Fibroblast of pulmonary artery (primary cell): ENCODE measurements at regions not wholly inside any gene's neighbourhood (a gene's known extent, or its start where the extent isn't known, plus 50 kb on each side); places are given as distances from the start of the nearest gene placed in this dataset.

Experiments used
- DNase-seq: peaks from one replicate; pipeline ENCODE4 v3.0.0-alpha.2; 2010; ENCODE audit warnings: low read depth
- H3K4me3 ChIP-seq: replicated peaks from 2 replicates; pipeline ENCODE4 v1.5.1; 2011; ENCODE audit warnings: low read depth, mild to moderate bottlenecking, control low read depth, low read length, moderate library complexity
- CTCF ChIP-seq: IDR thresholded peaks from 2 replicates; pipeline ENCODE4 v1.5.1; 2011; ENCODE audit warnings: mild to moderate bottlenecking, control low read depth, low read length, inconsistent platforms; ENCODE audit errors: missing control alignments

- DNase-seq = no peak
- no peak for TF ChIP-seq CTCF
- H3K4me3 ChIP-seq = no peak overlapping the region
Measured at GRCh38 chr15:61657461-61657860, 402.8 kb downstream of the VPS13C start.

- no peak for TF ChIP-seq CTCF
- DNase-seq = no peak
Measured at GRCh38 chr15:61656391-61656790, 403.9 kb downstream of the VPS13C start.

GRCh38 chr15:61655881-61656280 lies 404.4 kb downstream of the VPS13C start:
- H3K4me3 ChIP-seq = no peak overlapping the region
- TF ChIP-seq CTCF = no peak
- DNase-seq = no peak

More at GRCh38 chr15:61656391-61656790, 403.9 kb downstream of the VPS13C start:
- H3K4me3 ChIP-seq = no peak overlapping the region

GRCh38 chr15:61654918-61655317 lies 405.3 kb downstream of the VPS13C start:
- no peak for DNase-seq
- no peak overlapping the region for H3K4me3 ChIP-seq
- no peak for TF ChIP-seq CTCF

GRCh38 chr15:61654002-61654740 lies 406.1 kb downstream of the VPS13C start:
- H3K4me3 ChIP-seq = no peak overlapping the region
- DNase-seq = no peak
- no peak for TF ChIP-seq CTCF

- DNase-seq = no peak
- no peak for TF ChIP-seq CTCF
- H3K4me3 ChIP-seq = no peak overlapping the region
Measured at GRCh38 chr15:61653110-61653509, 407.1 kb downstream of the VPS13C start.

- no peak for DNase-seq
- H3K4me3 ChIP-seq = no peak overlapping the region
- TF ChIP-seq CTCF = no peak
Measured at GRCh38 chr15:61651267-61651666, 409.0 kb downstream of the VPS13C start.
